Putamen (tissue), 1 donor: ENCODE measurements at regions not wholly inside any gene's neighbourhood (a gene's known extent, or its start where the extent isn't known, plus 50 kb on each side); places are given as distances from the start of the nearest gene placed in this dataset.
"Not testable (repeated sequence)": the region's sequence is repeated elsewhere in the genome, so short reads cannot be mapped to it uniquely, and the experiment has no call there.

ENCODE experiments used
- DNase-seq: peaks from one replicate; pipeline ENCODE4 v3.0.0-alpha.2; 2016; ENCODE audit warnings: low spot score

- no peak for DNase-seq
These were observed 103.1 kb upstream of the DAZL start for GRCh38 chr3:16708285-16708684.

- not testable (repeated sequence) for DNase-seq
These were observed 106.5 kb upstream of the DAZL start for GRCh38 chr3:16711691-16712090.

- DNase-seq: no peak
These were observed 110.1 kb upstream of the DAZL start for GRCh38 chr3:16715281-16715680.

- no peak for DNase-seq
These were observed 114.2 kb upstream of the DAZL start for GRCh38 chr3:16719426-16719825.

- DNase-seq: no peak
These were observed 115.2 kb upstream of the DAZL start for GRCh38 chr3:16720367-16720940.

GRCh38 chr3:16721494-16721893 is 116.3 kb upstream of the DAZL start:
- no peak for DNase-seq

- no peak for DNase-seq
These were observed 118.8 kb upstream of the DAZL start for GRCh38 chr3:16723978-16724377.

GRCh38 chr3:16724487-16724886 is 119.3 kb upstream of the DAZL start:
- DNase-seq: no peak

- DNase-seq: no peak
These were observed 120.7 kb upstream of the DAZL start for GRCh38 chr3:16725972-16726371.

- no peak for DNase-seq
These were observed 123.8 kb upstream of the DAZL start for GRCh38 chr3:16728770-16729745.

GRCh38 chr3:16738451-16738850 is 133.2 kb upstream of the DAZL start:
- no peak for DNase-seq

- DNase-seq: no peak
These were observed 134.4 kb upstream of the DAZL start for GRCh38 chr3:16739541-16740105.

- no peak for DNase-seq
These were observed 135.3 kb upstream of the DAZL start for GRCh38 chr3:16740515-16740914.

GRCh38 chr3:16741103-16741758 is 136.0 kb upstream of the DAZL start:
- DNase-seq: no peak

GRCh38 chr3:16741890-16742289 is 136.7 kb upstream of the DAZL start:
- no peak for DNase-seq

- DNase-seq: no peak
These were observed 138.1 kb upstream of the DAZL start for GRCh38 chr3:16743276-16743675.

- DNase-seq: no peak
These were observed 125.4 kb upstream of the PLCL2 start for GRCh38 chr3:16759227-16759903.

- DNase-seq: no peak
These were observed 123.2 kb upstream of the PLCL2 start for GRCh38 chr3:16761571-16761970.

- DNase-seq: no peak
These were observed 119.1 kb upstream of the PLCL2 start for GRCh38 chr3:16765661-16766060.

- no peak for DNase-seq
These were observed 117.7 kb upstream of the PLCL2 start for GRCh38 chr3:16767006-16767405.

GRCh38 chr3:16768014-16768413 is 116.7 kb upstream of the PLCL2 start:
- DNase-seq: no peak

- DNase-seq: no peak
These were observed 115.8 kb upstream of the PLCL2 start for GRCh38 chr3:16768956-16769355.
